ENCODE measurements at regions not wholly inside any gene's neighbourhood (a gene's known extent, or its start where the extent isn't known, plus 50 kb on each side); places are given as distances from the start of the nearest gene placed in this dataset.

DNA sequence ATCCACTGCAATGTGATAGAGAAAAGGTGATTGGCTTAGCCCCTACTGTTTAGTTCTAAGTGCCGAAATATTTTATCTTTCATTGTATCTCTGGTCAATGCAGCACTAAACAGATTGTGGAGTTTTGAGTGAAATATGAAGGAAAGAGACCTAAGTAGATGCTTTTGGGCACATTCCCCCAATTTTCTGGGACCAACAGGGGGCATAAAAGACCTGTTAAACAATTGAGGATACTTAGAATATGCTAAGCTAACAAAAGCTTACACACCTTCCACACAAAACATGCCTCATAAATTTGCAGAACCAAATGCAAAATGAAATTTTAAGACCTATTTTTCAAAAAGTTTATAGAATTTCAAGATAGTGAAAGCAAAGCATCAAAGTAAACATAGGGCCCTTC lies 746.9 kb downstream of the TBC1D32 start:
- TF ChIP-seq CTCF (IDR thresholded peaks at IDR 0.05; ENCODE audit: poor library complexity, severe bottlenecking) (no peak), POLR2AphosphoS5 (IDR thresholded peaks at IDR 0.05) (no peak), MXI1 (conservative IDR thresholded peaks at IDR 0.05; ENCODE audit: poor library complexity, severe bottlenecking) (no peak)

Measured in neural cell (in vitro differentiated cells).